ENCODE measurements at regions not wholly inside any gene's neighbourhood (a gene's known extent, or its start where the extent isn't known, plus 50 kb on each side); places are given as distances from the start of the nearest gene placed in this dataset.

DNA sequence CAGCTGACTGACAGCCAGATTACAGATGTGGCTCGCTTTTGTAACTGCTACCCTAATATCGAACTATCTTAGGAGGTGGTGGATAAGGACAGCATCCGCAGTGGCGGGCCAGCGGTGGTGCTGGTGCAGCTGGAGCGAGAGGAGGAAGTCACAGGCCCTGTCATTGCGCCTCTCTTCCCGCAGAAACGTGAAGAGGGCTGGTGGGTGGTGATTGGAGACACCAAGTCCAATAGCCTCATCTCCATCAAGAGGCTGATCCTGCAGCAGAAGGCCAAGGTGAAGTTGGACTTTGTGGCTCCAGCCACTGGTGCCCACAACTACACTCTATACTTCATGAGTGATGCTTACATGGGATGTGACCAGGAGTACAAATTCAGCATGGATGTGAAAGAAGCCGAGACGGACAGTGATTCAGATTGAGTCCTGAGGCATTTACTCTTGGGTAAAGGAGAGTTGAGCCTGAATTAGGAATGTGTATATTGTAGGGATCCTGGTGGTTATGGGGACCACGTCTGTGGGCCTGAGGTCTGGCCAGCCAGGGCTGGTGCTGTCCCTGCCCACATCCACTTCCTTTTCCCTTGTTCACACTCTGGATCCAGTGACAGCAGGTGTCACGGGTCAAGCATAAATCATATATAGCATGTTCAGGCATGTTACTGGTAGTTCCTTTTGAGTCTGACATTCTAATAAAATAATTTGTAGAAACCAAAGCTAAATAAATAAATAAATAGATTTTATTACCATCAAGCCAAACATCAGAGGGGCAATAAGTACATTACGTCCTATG is 89.0 kb upstream of the SMURF2 start:
- TF ChIP-seq FOXM1 (IDR thresholded peaks at IDR 0.05; ENCODE audit: low read depth) (no peak), EP300 (IDR thresholded peaks at IDR 0.05; ENCODE audit: borderline replicate concordance in 1 of 2, low read depth in 1 of 2, low read length in 1 of 2) (no peak), GATA2 (CRISPR knock-in tag; IDR thresholded peaks at IDR 0.05) (no peak)
- peaks cover 14% of the 10 kb centered on the region for H3F3A ChIP-seq (replicated peaks; ENCODE audit: insufficient read depth)
- no peak for DNase-seq
- 96% methylated on average over 14 of the region's 14 CpGs for WGBS (ENCODE audit: low lambda C conversion rate)
- H4K20me1 ChIP-seq (ENCODE audit: insufficient read depth): no peaks in the 10 kb centered on the region
- H3K36me3 ChIP-seq (replicated peaks in 1 of 2; ENCODE audit: control insufficient read depth in 1 of 2, insufficient read depth in 2 of 2, low read length in 1 of 2): peaks cover 17 to 38% of the 10 kb centered on the region in 2 experiments
- H3K9me2 ChIP-seq: no peaks in the 10 kb centered on the region
- H3K9ac ChIP-seq: no peak overlapping the region
- ChIA-PET POLR2A (no interaction called here), CTCF (no interaction called here)
- H3K4me3 ChIP-seq (ENCODE audit: low read depth in 2 of 2, low read length in 1 of 2): no peak overlapping the region
- H3K27me3 ChIP-seq (ENCODE audit: insufficient read depth): no peaks in the 10 kb centered on the region
- H3K4me2 ChIP-seq: no peak overlapping the region
- no peak overlapping the region for H2AFZ ChIP-seq (ENCODE audit: low read depth)
- no peaks in the 10 kb centered on the region for H3K9me3 ChIP-seq
- H3K4me1 ChIP-seq (ENCODE audit: control insufficient read depth in 1 of 2, insufficient read depth in 2 of 2, low read depth in 1 of 2, low read length in 1 of 2): 0 out of 4 replicates have a peak, but pooled peaks cover 0 to 5% of the 10 kb centered on the region in 2 experiments
- no peaks in the 10 kb centered on the region for H3K79me2 ChIP-seq (ENCODE audit: insufficient read depth)
- H3K27ac ChIP-seq (ENCODE audit: low read depth in 2 of 2, low read length in 1 of 2): no peak overlapping the region

- H3K9me3 ChIP-seq: no peaks in the 10 kb centered on the region
- 91% methylated on average over 9 of the region's 9 CpGs for WGBS (ENCODE audit: low lambda C conversion rate)
- no peaks in the 10 kb centered on the region for H3K79me2 ChIP-seq (ENCODE audit: insufficient read depth)
- POLR2A ChIA-PET: no interaction called here
- no peak for TF ChIP-seq FOXJ3 (CRISPR knock-in tag; IDR thresholded peaks at IDR 0.05)
- TF ChIP-seq SIN3A (IDR thresholded peaks at IDR 0.05; ENCODE audit: borderline replicate concordance, low read depth, low read length): no peak
- TF ChIP-seq RXRA (IDR thresholded peaks at IDR 0.05; ENCODE audit: borderline replicate concordance, low read depth): no peak
- no peak overlapping the region for H3K27ac ChIP-seq (ENCODE audit: low read depth in 2 of 2, low read length in 1 of 2)
- peaks cover 17 to 32% of the 10 kb centered on the region in 2 experiments for H3K36me3 ChIP-seq (replicated peaks in 1 of 2; ENCODE audit: control insufficient read depth in 1 of 2, insufficient read depth in 2 of 2, low read length in 1 of 2)
- no peaks in the 10 kb centered on the region for H3K27me3 ChIP-seq (ENCODE audit: insufficient read depth)
- H3K9ac ChIP-seq: no peak overlapping the region
- H3K4me3 ChIP-seq (ENCODE audit: low read depth in 2 of 2, low read length in 1 of 2): no peak overlapping the region
- no peak overlapping the region for H2AFZ ChIP-seq (ENCODE audit: low read depth)
- CTCF ChIA-PET: no interaction called here
- peaks cover 14% of the 10 kb centered on the region for H3F3A ChIP-seq (replicated peaks; ENCODE audit: insufficient read depth)
- no peak overlapping the region for H3K4me2 ChIP-seq
- H3K4me1 ChIP-seq (ENCODE audit: control insufficient read depth in 1 of 2, insufficient read depth in 2 of 2, low read depth in 1 of 2, low read length in 1 of 2): 0 out of 4 replicates have a peak, but pooled peaks cover 0 to 5% of the 10 kb centered on the region in 2 experiments
- no peaks in the 10 kb centered on the region for H4K20me1 ChIP-seq (ENCODE audit: insufficient read depth)
- no peak for DNase-seq
- H3K9me2 ChIP-seq: no peaks in the 10 kb centered on the region
Measured at GRCh38 chr17:64750478-64750877, 88.4 kb upstream of the SMURF2 start.

GRCh38 chr17:64749306-64749705 is 87.2 kb upstream of the SMURF2 start:
- no peak overlapping the region for H3K9ac ChIP-seq
- peaks cover 17 to 32% of the 10 kb centered on the region in 2 experiments for H3K36me3 ChIP-seq (replicated peaks in 1 of 2; ENCODE audit: control insufficient read depth in 1 of 2, insufficient read depth in 2 of 2, low read length in 1 of 2)
- 0 out of 4 replicates have a peak, but pooled peaks cover 0 to 5% of the 10 kb centered on the region in 2 experiments for H3K4me1 ChIP-seq (ENCODE audit: control insufficient read depth in 1 of 2, insufficient read depth in 2 of 2, low read depth in 1 of 2, low read length in 1 of 2)
- H3F3A ChIP-seq (replicated peaks; ENCODE audit: insufficient read depth): peaks cover 14% of the 10 kb centered on the region
- no peaks in the 10 kb centered on the region for H3K9me2 ChIP-seq
- no peak overlapping the region for H3K4me2 ChIP-seq
- H3K27ac ChIP-seq (ENCODE audit: low read depth in 2 of 2, low read length in 1 of 2): peak overlapping the region in 1 of 2 experiments; percentile 85; a peak in 1 of 4 replicates
- ChIA-PET CTCF (interaction anchor here (1.3 kb wide), 1 partner anchor 8 kb away, joined by 3 read pairs; no protein-coding TSS in a partner anchor), POLR2A (no interaction called here)
- no peaks in the 10 kb centered on the region for H3K79me2 ChIP-seq (ENCODE audit: insufficient read depth)
- WGBS (ENCODE audit: low lambda C conversion rate): 89% methylated on average over 4 of the region's 4 CpGs
- H2AFZ ChIP-seq (ENCODE audit: low read depth): no peak overlapping the region
- H3K4me3 ChIP-seq (ENCODE audit: low read depth in 2 of 2, low read length in 1 of 2): no peak overlapping the region
- DNase-seq: no peak
- TF ChIP-seq, protein P1, sequence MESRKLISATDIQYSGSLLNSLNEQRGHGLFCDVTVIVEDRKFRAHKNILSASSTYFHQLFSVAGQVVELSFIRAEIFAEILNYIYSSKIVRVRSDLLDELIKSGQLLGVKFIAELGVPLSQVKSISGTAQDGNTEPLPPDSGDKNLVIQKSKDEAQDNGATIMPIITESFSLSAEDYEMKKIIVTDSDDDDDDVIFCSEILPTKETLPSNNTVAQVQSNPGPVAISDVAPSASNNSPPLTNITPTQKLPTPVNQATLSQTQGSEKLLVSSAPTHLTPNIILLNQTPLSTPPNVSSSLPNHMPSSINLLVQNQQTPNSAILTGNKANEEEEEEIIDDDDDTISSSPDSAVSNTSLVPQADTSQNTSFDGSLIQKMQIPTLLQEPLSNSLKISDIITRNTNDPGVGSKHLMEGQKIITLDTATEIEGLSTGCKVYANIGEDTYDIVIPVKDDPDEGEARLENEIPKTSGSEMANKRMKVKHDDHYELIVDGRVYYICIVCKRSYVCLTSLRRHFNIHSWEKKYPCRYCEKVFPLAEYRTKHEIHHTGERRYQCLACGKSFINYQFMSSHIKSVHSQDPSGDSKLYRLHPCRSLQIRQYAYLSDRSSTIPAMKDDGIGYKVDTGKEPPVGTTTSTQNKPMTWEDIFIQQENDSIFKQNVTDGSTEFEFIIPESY (IDR thresholded peaks at IDR 0.05; ENCODE audit: borderline replicate concordance, low read depth): no peak
- no peak for TF ChIP-seq SIN3A (IDR thresholded peaks at IDR 0.05; ENCODE audit: borderline replicate concordance, low read depth, low read length)
- TF ChIP-seq RFX5 (IDR thresholded peaks at IDR 0.05; ENCODE audit: low read length): no peak
- TF ChIP-seq MXI1 (IDR thresholded peaks at IDR 0.05; ENCODE audit: low read depth, low read length): no peak
- no peak for TF ChIP-seq TAF1 (IDR thresholded peaks at IDR 0.05; ENCODE audit: borderline replicate concordance, low read depth, low read length)
- TF ChIP-seq FOXJ3 (CRISPR knock-in tag; IDR thresholded peaks at IDR 0.05): no peak
- TF ChIP-seq RXRA (IDR thresholded peaks at IDR 0.05; ENCODE audit: borderline replicate concordance, low read depth): no peak
- TF ChIP-seq MEF2A (IDR thresholded peaks at IDR 0.05; ENCODE audit: borderline replicate concordance, low read depth): no peak
- no peak for TF ChIP-seq NRF1 (IDR thresholded peaks at IDR 0.05; ENCODE audit: low read depth, low read length)
- no peaks in the 10 kb centered on the region for H3K27me3 ChIP-seq (ENCODE audit: insufficient read depth)
- H3K9me3 ChIP-seq: no peaks in the 10 kb centered on the region
- no peaks in the 10 kb centered on the region for H4K20me1 ChIP-seq (ENCODE audit: insufficient read depth)

Data from SK-N-SH (cell line).